Astrocyte (in vitro differentiated cells and primary cell): ENCODE measurements at regions not wholly inside any gene's neighbourhood (a gene's known extent, or its start where the extent isn't known, plus 50 kb on each side); places are given as distances from the start of the nearest gene placed in this dataset.

Source experiments
- DNase-seq: peaks from one replicate; pipeline ENCODE4 v3.0.0-alpha.2; 2010; ENCODE audit warnings: low read depth
- FAIRE-seq: peaks from 2 replicates; lab custom pipeline; 2011; peaks lifted over from hg19 to GRCh38; lab: Jason Lieb, UNC
- H2AFZ ChIP-seq: 2 replicates; pipeline ENCODE4 v1.6.0; 2012; ENCODE audit warnings: low read depth, low read length, inconsistent platforms
- H3K27ac ChIP-seq: 2 replicates; pipeline ENCODE4 v1.5.1; 2011; ENCODE audit warnings: low read depth, low read length, inconsistent platforms
- H3K27me3 ChIP-seq: 2 replicates; pipeline ENCODE4 v1.6.0; 2011; ENCODE audit warnings: low read length, inconsistent platforms; ENCODE audit not compliant: insufficient read depth
- H3K36me3 ChIP-seq: 2 replicates; pipeline ENCODE4 v1.5.1; 2011; ENCODE audit warnings: low read length, inconsistent platforms; ENCODE audit not compliant: insufficient read depth
- H3K4me1 ChIP-seq: 2 replicates; pipeline ENCODE4 v1.5.1; 2011; ENCODE audit warnings: low read length, inconsistent platforms; ENCODE audit not compliant: insufficient read depth
- H3K4me2 ChIP-seq: 2 replicates; pipeline ENCODE4 v1.6.0; 2012; ENCODE audit warnings: low read length, inconsistent platforms
- H3K4me3 ChIP-seq: 2 replicates; pipeline ENCODE4 v1.5.1; 2011; ENCODE audit warnings: low read depth, mild to moderate bottlenecking, low read length, inconsistent platforms; ENCODE audit not compliant: insufficient read depth
- H3K79me2 ChIP-seq: 2 replicates; pipeline ENCODE4 v1.6.0; 2012; ENCODE audit warnings: mild to moderate bottlenecking, low read length, inconsistent platforms; ENCODE audit not compliant: insufficient read depth
- H3K9ac ChIP-seq: 2 replicates; pipeline ENCODE4 v1.6.0; 2012; ENCODE audit warnings: mild to moderate bottlenecking, low read length, inconsistent platforms
- H3K9me3 ChIP-seq: 2 replicates; pipeline ENCODE4 v1.5.1; 2012; ENCODE audit warnings: low read depth, mild to moderate bottlenecking, low read length, inconsistent platforms; ENCODE audit not compliant: insufficient read depth
- H4K20me1 ChIP-seq: 2 replicates; pipeline ENCODE4 v1.6.0; 2012; ENCODE audit warnings: low read length, inconsistent platforms; ENCODE audit not compliant: insufficient read depth
- H3K27ac Mint-ChIP-seq: one replicate; pipeline ENCODE4 v1.8.0; 2021; ENCODE audit warnings: mild to moderate bottlenecking, mixed read lengths; ENCODE audit not compliant: unreplicated experiment
- H3K27me3 Mint-ChIP-seq: one replicate; pipeline ENCODE4 v1.8.0; 2021; ENCODE audit warnings: low read depth, mixed read lengths; ENCODE audit not compliant: unreplicated experiment
- H3K36me3 Mint-ChIP-seq: one replicate; pipeline ENCODE4 v1.8.0; 2021; ENCODE audit warnings: low read depth, mixed read lengths; ENCODE audit not compliant: unreplicated experiment
- H3K4me1 Mint-ChIP-seq: one replicate; pipeline ENCODE4 v1.8.0; 2021; ENCODE audit warnings: low read depth, mixed read lengths; ENCODE audit not compliant: unreplicated experiment
- H3K4me3 Mint-ChIP-seq: one replicate; pipeline ENCODE4 v1.8.0; 2021; ENCODE audit warnings: mild to moderate bottlenecking, moderate library complexity, mixed read lengths; ENCODE audit not compliant: unreplicated experiment
- H3K9me3 Mint-ChIP-seq: one replicate; pipeline ENCODE4 v1.8.0; 2021; ENCODE audit warnings: mild to moderate bottlenecking, mixed read lengths; ENCODE audit not compliant: unreplicated experiment
- EZH2 ChIP-seq: IDR thresholded peaks from 2 replicates; pipeline ENCODE4 v1.6.1; 2012; ENCODE audit warnings: mild to moderate bottlenecking, low read length, inconsistent platforms; ENCODE audit not compliant: insufficient read depth
- TF ChIP-seq, protein P1 (sequence below): IDR thresholded peaks from 2 replicates; pipeline ENCODE4 v1.5.1; 2011; ENCODE audit warnings: low read depth, mild to moderate bottlenecking, inconsistent platforms, low read length, moderate library complexity; ENCODE audit not compliant: insufficient read depth

DNA sequence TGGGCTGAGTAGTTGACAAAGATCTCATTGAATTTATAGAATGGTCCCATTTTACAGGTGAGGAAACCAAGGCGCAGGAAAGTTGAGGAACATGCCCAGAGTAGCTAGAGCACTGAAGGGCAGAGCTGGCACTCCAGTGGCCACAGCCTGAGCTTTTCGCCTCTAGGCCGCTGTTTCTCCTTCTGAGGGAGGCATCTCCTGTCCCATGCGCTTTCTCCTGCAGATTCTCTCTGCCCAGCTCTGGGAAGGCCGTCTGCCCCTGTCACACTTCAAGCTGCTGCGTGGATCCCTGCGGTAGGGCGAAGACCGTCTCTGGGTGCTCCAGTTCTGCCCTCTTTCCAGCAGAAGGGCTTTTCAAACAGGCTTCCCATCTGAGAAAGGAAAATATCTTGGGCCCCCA is 159.9 kb downstream of the ACTL8 start:
- TF ChIP-seq EZH2, result no peak
- TF ChIP-seq, protein P1, sequence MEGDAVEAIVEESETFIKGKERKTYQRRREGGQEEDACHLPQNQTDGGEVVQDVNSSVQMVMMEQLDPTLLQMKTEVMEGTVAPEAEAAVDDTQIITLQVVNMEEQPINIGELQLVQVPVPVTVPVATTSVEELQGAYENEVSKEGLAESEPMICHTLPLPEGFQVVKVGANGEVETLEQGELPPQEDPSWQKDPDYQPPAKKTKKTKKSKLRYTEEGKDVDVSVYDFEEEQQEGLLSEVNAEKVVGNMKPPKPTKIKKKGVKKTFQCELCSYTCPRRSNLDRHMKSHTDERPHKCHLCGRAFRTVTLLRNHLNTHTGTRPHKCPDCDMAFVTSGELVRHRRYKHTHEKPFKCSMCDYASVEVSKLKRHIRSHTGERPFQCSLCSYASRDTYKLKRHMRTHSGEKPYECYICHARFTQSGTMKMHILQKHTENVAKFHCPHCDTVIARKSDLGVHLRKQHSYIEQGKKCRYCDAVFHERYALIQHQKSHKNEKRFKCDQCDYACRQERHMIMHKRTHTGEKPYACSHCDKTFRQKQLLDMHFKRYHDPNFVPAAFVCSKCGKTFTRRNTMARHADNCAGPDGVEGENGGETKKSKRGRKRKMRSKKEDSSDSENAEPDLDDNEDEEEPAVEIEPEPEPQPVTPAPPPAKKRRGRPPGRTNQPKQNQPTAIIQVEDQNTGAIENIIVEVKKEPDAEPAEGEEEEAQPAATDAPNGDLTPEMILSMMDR, result no peak
- Histone ChIP-seq H3K4me3 (no peak overlapping the region), H3K79me2 (no peaks in the 10 kb centered on the region), H3K9me3 (no peaks in the 10 kb centered on the region), H2AFZ (no peak overlapping the region), H3K27ac (no peak overlapping the region), H4K20me1 (no peaks in the 10 kb centered on the region), H3K4me1 (no peaks in the 10 kb centered on the region), H3K36me3 (no peaks in the 10 kb centered on the region), H3K4me2 (no peak overlapping the region), H3K9ac (no peak overlapping the region), H3K27me3 (peaks cover 12% of the 10 kb centered on the region)
- no peaks in the 10 kb centered on the region for H3K4me1 Mint-ChIP-seq
- DNase-seq (no peak), FAIRE-seq (no peak)
- H3K36me3 Mint-ChIP-seq, result no peaks in the 10 kb centered on the region
- peaks cover 3% of the 10 kb centered on the region for H3K9me3 Mint-ChIP-seq
- H3K27me3 Mint-ChIP-seq, result peaks cover 75% of the 10 kb centered on the region
- no peak overlapping the region for H3K4me3 Mint-ChIP-seq
- no peak overlapping the region for H3K27ac Mint-ChIP-seq

DNA sequence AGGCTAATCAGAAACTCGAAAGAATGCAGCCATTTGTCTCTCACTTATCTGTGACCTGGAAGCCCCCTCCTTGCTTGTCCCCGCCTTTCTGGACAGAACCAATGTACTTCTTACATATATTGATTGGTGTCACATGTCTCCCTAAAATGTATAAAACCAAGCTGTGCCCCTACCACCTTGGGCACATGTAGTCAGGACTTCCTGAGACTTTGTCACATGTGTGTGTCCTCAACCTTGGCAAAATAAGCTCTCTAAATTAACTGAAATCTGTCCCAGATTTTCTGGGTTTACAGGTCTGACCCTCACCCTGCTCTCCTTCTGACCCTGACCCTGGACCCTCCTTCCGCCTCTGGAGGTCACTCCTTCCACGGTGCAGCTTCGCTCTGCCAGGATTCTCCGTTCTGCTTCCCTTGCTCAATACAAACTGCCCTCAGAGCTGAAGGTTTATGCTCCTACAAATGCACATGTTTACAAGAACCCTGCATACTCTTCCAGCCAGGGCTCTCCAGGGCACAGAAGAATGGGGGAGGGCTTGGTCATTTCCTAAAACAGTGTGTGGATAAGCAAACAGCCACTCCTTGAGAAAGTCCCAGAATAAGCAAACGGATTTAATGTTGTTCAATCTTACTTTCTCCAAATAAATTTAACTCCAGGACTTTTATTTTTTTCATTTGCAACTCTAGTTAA is 160.5 kb downstream of the ACTL8 start:
- H3K27ac ChIP-seq, result no peak overlapping the region
- no peaks in the 10 kb centered on the region for H3K36me3 Mint-ChIP-seq
- no peak overlapping the region for H3K9ac ChIP-seq
- H3K27ac Mint-ChIP-seq, result no peak overlapping the region
- H3K36me3 ChIP-seq, result no peaks in the 10 kb centered on the region
- no peaks in the 10 kb centered on the region for H3K79me2 ChIP-seq
- H3K27me3 ChIP-seq, result peaks cover 9% of the 10 kb centered on the region
- H3K4me1 ChIP-seq, result no peaks in the 10 kb centered on the region
- H4K20me1 ChIP-seq, result no peaks in the 10 kb centered on the region
- peaks cover 3% of the 10 kb centered on the region for H3K9me3 Mint-ChIP-seq
- FAIRE-seq (no peak), DNase-seq (no peak)
- H3K4me3 Mint-ChIP-seq, result no peak overlapping the region
- TF ChIP-seq, protein P1, result no peak
- TF ChIP-seq EZH2, result no peak
- no peaks in the 10 kb centered on the region for H3K4me1 Mint-ChIP-seq
- no peak overlapping the region for H3K4me3 ChIP-seq
- H3K27me3 Mint-ChIP-seq, result peaks cover 82% of the 10 kb centered on the region
- H3K4me2 ChIP-seq, result no peak overlapping the region
- H2AFZ ChIP-seq, result no peak overlapping the region
- no peaks in the 10 kb centered on the region for H3K9me3 ChIP-seq

- H2AFZ ChIP-seq, result no peak overlapping the region
- no peak overlapping the region for H3K4me2 ChIP-seq
- FAIRE-seq, result no peak
- H3K4me1 ChIP-seq, result no peaks in the 10 kb centered on the region
- H3K79me2 ChIP-seq, result no peaks in the 10 kb centered on the region
- no peak overlapping the region for H3K27ac ChIP-seq
- no peak overlapping the region for H3K27ac Mint-ChIP-seq
- H3K27me3 Mint-ChIP-seq, result peaks cover 88% of the 10 kb centered on the region
- no peak for DNase-seq
- H3K4me3 Mint-ChIP-seq, result no peak overlapping the region
- H3K4me1 Mint-ChIP-seq, result no peaks in the 10 kb centered on the region
- peaks cover 8% of the 10 kb centered on the region for H3K27me3 ChIP-seq
- H3K9ac ChIP-seq, result no peak overlapping the region
- TF ChIP-seq EZH2, result no peak
- TF ChIP-seq, protein P1, result no peak
- H3K9me3 Mint-ChIP-seq, result peaks cover 3% of the 10 kb centered on the region
- H3K36me3 ChIP-seq, result no peaks in the 10 kb centered on the region
- no peaks in the 10 kb centered on the region for H3K9me3 ChIP-seq
- no peaks in the 10 kb centered on the region for H3K36me3 Mint-ChIP-seq
- H4K20me1 ChIP-seq, result no peaks in the 10 kb centered on the region
- H3K4me3 ChIP-seq, result no peak overlapping the region
Observed at GRCh38 chr1:17916702-17917101, 161.6 kb downstream of the ACTL8 start.
